ENCODE measurements at regions not wholly inside any gene's neighbourhood (a gene's known extent, or its start where the extent isn't known, plus 50 kb on each side); places are given as distances from the start of the nearest gene placed in this dataset.
"Not testable (repeated sequence)": the region's sequence is repeated elsewhere in the genome, so short reads cannot be mapped to it uniquely, and the experiment has no call there.

GRCh38 chr12:5269846-5270245, 162.1 kb upstream of the NTF3 start:
- Mint-ChIP-seq H3K27ac (no peak overlapping the region), H3K36me3 (no peaks in the 10 kb centered on the region), H3K4me1 (no peaks in the 10 kb centered on the region), H3K9me3 (no peaks in the 10 kb centered on the region), H3K4me3 (no peak overlapping the region), H3K27me3 (no peaks in the 10 kb centered on the region)
- no peak for ATAC-seq

DNA sequence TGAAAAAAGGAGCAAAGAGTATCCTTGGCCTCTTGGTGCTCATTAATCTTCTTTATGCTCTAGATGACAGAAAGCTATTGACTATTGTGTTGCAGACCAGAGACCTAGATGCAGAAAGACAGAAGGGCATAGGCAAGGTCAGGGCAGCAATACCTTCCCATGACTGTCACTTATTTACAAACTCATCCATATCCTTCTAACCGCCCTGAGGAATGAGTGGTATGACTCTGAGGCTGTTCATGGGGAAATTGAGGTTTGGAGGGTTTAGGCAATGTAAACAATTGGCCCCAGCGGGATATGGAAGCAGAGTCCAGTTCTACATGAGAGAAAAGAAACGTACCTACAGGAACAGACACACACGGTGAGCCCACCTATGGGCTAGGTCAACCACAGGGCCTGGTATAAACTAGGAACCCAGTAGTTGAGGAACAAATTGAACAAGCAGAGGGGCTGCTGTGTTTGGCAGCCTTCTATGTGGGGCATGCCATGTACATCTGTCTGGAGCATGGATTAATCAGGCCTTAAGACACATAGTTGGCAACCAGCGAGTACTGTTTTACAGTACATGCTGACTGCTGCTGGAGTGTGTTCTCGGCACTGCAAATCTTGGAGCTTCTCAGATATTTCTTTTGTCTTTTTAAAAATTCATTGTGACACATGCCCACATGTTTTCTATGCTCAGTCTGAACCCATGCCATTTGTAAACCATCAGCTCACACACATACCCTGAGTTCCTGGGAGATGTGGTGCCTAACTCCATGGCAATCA, 159.7 kb upstream of the NTF3 start:
- Mint-ChIP-seq H3K9me3 (no peaks in the 10 kb centered on the region), H3K36me3 (no peaks in the 10 kb centered on the region), H3K27ac (no peak overlapping the region), H3K4me1 (no peaks in the 10 kb centered on the region), H3K27me3 (no peaks in the 10 kb centered on the region), H3K4me3 (no peak overlapping the region)
- ATAC-seq = no peak

GRCh38 chr12:5273709-5274108, 158.2 kb upstream of the NTF3 start:
- Mint-ChIP-seq H3K4me3 (no peak overlapping the region), H3K9me3 (no peaks in the 10 kb centered on the region), H3K4me1 (no peaks in the 10 kb centered on the region), H3K27ac (no peak overlapping the region), H3K36me3 (no peaks in the 10 kb centered on the region), H3K27me3 (no peaks in the 10 kb centered on the region)
- no peak for ATAC-seq

DNA sequence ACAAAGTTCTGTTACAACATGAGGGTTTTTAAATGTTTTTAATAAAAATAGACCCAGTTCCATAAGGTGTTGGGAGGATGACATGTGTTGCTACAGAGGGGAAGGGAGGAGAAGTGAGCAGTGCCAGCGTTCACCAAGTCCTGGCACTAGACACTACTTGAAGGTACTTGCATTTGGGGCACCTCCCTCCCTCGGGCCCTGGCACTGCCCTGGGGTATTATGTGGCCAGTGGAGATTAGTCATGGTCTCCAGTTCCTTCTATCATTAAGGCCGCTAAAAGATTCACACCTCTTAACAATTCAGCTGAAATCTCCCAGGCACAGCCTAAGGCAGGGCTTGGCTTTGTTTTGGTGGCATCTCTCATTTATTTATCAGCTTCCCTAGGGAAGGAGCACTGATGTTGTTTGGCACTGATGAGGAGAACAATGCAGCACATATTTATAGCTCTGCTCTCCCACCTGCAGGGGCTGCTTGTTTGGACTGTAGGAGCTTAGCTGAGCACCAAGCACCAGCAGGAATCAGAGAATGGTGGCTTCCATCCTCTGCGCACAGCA, 155.5 kb upstream of the NTF3 start:
- H3K4me3 Mint-ChIP-seq = no peak overlapping the region

GRCh38 chr12:5280086-5280485, 151.8 kb upstream of the NTF3 start:
- H3K4me1 Mint-ChIP-seq = no peaks in the 10 kb centered on the region
- no peak for ATAC-seq
- peaks cover 3% of the 10 kb centered on the region for H3K9me3 Mint-ChIP-seq
- no peaks in the 10 kb centered on the region for H3K27me3 Mint-ChIP-seq
- H3K4me3 Mint-ChIP-seq = no peak overlapping the region
- H3K36me3 Mint-ChIP-seq = no peaks in the 10 kb centered on the region
- H3K27ac Mint-ChIP-seq = no peak overlapping the region

More for the DNA sequence above, 155.5 kb upstream of the NTF3 start:
- ATAC-seq = no peak
- no peaks in the 10 kb centered on the region for H3K4me1 Mint-ChIP-seq
- H3K27ac Mint-ChIP-seq = no peak overlapping the region
- no peaks in the 10 kb centered on the region for H3K9me3 Mint-ChIP-seq
- no peaks in the 10 kb centered on the region for H3K36me3 Mint-ChIP-seq
- H3K27me3 Mint-ChIP-seq = no peaks in the 10 kb centered on the region

DNA sequence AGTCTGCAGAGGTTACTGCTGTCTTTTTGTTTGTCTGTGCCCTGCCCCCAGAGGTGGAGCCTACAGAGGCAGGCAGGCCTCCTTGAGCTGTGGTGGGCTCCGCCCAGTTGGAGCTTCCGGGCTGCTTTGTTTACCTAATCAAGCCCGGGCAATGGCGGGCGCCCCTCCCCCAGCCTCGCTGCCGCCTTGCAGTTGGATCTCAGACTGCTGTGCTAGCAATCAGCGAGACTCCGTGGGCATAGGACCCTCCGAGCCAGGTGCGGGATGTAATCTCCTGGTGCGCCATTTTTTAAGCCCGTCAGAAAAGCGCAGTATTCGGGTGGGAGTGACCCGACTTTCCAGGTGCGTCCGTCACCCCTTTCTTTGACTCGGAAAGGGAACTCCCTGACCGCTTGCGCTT, 141.5 kb upstream of the NTF3 start:
- not testable (repeated sequence) for H3K27ac Mint-ChIP-seq, H3K9me3 Mint-ChIP-seq, H3K4me3 Mint-ChIP-seq, H3K4me1 Mint-ChIP-seq, ATAC-seq, H3K36me3 Mint-ChIP-seq
- H3K27me3 Mint-ChIP-seq = peaks cover 20% of the 10 kb centered on the region

- Mint-ChIP-seq H3K27ac (no peak overlapping the region), H3K27me3 (peaks cover 20% of the 10 kb centered on the region), H3K36me3 (no peaks in the 10 kb centered on the region), H3K9me3 (no peaks in the 10 kb centered on the region), H3K4me1 (no peaks in the 10 kb centered on the region), H3K4me3 (no peak overlapping the region)
- no peak for ATAC-seq
These were observed 139.3 kb upstream of the NTF3 start for GRCh38 chr12:5292651-5293050.

- Mint-ChIP-seq H3K36me3 (no peaks in the 10 kb centered on the region), H3K27me3 (peaks cover 20% of the 10 kb centered on the region), H3K4me3 (no peak overlapping the region), H3K4me1 (no peaks in the 10 kb centered on the region), H3K27ac (no peak overlapping the region), H3K9me3 (no peaks in the 10 kb centered on the region)
- ATAC-seq = no peak
These were observed 138.1 kb upstream of the NTF3 start for GRCh38 chr12:5293773-5294172.

DNA sequence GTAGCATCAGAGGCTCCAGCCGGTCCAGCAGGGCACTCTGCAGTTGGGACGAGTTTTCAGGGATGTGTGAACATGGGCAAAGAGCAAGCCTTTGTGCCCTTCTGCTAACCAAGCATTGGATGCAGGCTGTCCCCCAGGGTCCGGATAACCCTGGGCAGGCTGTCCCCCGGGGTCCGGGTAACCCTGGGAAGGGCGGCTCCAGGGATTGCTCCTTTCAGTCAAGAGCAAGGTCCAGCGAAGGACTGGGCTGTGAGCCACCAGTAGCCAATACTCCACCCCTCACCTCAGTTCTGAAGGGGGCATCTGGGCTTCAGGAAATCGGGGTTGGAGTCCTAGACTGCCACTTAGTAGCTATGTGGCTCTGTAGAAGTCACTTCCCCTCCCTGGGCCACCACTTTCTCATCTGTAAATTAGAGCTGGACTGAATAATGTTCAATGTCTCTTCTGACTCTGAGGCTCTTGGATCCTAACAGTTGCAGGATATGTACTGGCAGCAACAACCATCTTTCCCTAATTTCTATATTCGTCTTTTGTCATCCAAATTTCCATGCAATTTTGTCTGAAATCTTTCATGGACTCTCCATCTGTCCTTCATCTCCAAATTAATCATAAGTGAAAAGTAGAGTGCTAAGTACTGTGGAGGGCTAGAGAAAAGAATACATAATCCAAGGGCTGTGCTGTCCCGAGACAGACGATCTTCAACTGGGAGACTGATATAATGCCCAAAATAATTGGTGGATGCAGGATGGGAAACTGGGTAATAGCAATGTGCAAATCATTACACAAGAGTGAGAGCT, 137.4 kb upstream of the NTF3 start:
- peaks cover 20% of the 10 kb centered on the region for H3K27me3 Mint-ChIP-seq
- H3K4me3 Mint-ChIP-seq = no peak overlapping the region
- H3K27ac Mint-ChIP-seq = no peak overlapping the region
- H3K9me3 Mint-ChIP-seq = no peaks in the 10 kb centered on the region
- no peak for ATAC-seq
- H3K36me3 Mint-ChIP-seq = no peaks in the 10 kb centered on the region
- H3K4me1 Mint-ChIP-seq = no peaks in the 10 kb centered on the region

- Mint-ChIP-seq H3K4me1 (no peaks in the 10 kb centered on the region), H3K27me3 (peaks cover 20% of the 10 kb centered on the region), H3K4me3 (no peak overlapping the region), H3K9me3 (no peaks in the 10 kb centered on the region), H3K36me3 (no peaks in the 10 kb centered on the region), H3K27ac (no peak overlapping the region)
- ATAC-seq = no peak
These were observed 136.8 kb upstream of the NTF3 start for GRCh38 chr12:5295151-5295550.

- ATAC-seq = no peak
- no peaks in the 10 kb centered on the region for H3K4me1 Mint-ChIP-seq
- H3K27ac Mint-ChIP-seq = no peak overlapping the region
- H3K27me3 Mint-ChIP-seq = peaks cover 20% of the 10 kb centered on the region
- H3K4me3 Mint-ChIP-seq = no peak overlapping the region
- no peaks in the 10 kb centered on the region for H3K9me3 Mint-ChIP-seq
- H3K36me3 Mint-ChIP-seq = no peaks in the 10 kb centered on the region
These were observed 135.9 kb upstream of the NTF3 start for GRCh38 chr12:5295996-5296395.

DNA sequence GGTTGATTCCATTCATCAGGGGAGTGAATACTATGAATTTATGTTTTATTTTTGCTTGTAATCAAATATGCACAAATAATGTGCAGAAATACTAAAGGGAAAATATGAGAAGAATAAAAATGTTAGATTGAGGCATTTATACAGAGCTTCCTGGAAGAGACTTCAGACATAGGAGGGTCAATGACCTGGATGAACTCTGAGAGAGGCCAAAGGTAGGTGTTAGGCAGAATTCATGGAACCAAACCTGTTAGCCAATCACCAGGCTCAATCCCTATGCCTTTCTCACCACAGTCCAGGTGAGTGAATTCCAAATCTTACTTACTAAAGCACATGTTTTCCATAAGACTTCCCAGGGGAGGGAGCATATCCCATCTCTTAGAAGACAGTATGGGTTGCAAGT, 130.4 kb upstream of the NTF3 start:
- no peak overlapping the region for H3K4me3 Mint-ChIP-seq
- no peaks in the 10 kb centered on the region for H3K4me1 Mint-ChIP-seq
- H3K27ac Mint-ChIP-seq = no peak overlapping the region
- H3K36me3 Mint-ChIP-seq = no peaks in the 10 kb centered on the region
- H3K9me3 Mint-ChIP-seq = no peaks in the 10 kb centered on the region
- ATAC-seq = no peak
- H3K27me3 Mint-ChIP-seq = peaks cover 17% of the 10 kb centered on the region

DNA sequence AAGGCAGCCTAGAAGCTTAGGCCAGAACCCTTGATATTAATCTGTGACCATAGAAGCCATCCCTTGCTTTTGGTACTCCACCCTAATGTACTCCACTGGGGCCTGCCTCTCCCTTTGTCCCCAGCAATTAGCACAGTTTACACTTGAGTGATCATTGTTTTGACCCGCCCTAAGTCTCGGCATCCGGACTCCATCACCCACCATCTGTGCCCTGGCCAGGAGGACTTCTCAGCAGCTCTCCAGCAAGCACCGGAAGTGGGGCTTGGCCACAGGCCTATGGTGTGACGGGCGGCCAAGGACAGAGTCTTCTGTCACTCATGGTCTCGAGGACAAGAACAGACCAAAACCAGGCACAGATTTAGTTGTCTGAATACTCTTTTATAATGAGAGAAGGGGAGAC, 126.5 kb upstream of the NTF3 start:
- peaks cover 17% of the 10 kb centered on the region for H3K27me3 Mint-ChIP-seq
- no peak overlapping the region for H3K27ac Mint-ChIP-seq
- ATAC-seq = no peak
- H3K36me3 Mint-ChIP-seq = no peaks in the 10 kb centered on the region
- H3K9me3 Mint-ChIP-seq = no peaks in the 10 kb centered on the region
- no peak overlapping the region for H3K4me3 Mint-ChIP-seq
- no peaks in the 10 kb centered on the region for H3K4me1 Mint-ChIP-seq

- no peak overlapping the region for H3K4me3 Mint-ChIP-seq
- no peaks in the 10 kb centered on the region for H3K36me3 Mint-ChIP-seq
- no peak for ATAC-seq
- peaks cover 17% of the 10 kb centered on the region for H3K27me3 Mint-ChIP-seq
- H3K27ac Mint-ChIP-seq = no peak overlapping the region
- H3K4me1 Mint-ChIP-seq = no peaks in the 10 kb centered on the region
- H3K9me3 Mint-ChIP-seq = no peaks in the 10 kb centered on the region
These were observed 125.9 kb upstream of the NTF3 start for GRCh38 chr12:5305886-5306545.

DNA sequence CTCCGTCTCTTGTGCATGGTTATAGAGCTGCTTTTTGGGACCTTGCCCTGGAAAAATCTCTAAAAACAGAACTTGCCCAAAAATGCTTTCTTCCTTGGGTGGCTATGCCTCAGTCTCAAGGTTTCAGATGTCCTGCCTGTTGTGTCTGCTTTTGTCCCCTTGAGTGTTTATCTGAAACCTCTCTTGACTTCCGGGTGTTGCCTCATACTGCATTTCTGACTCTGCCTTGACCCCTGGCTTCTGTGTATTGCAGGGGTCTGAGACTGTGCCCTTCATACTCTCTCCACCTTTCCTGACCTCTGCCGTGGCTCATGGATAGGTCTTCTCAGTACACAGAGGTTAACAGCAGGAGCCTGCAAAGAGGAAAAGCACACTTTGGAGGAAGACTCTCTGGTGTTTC, 124.8 kb upstream of the NTF3 start:
- no peaks in the 10 kb centered on the region for H3K36me3 Mint-ChIP-seq
- H3K4me3 Mint-ChIP-seq = no peak overlapping the region
- no peak overlapping the region for H3K27ac Mint-ChIP-seq
- H3K9me3 Mint-ChIP-seq = no peaks in the 10 kb centered on the region
- ATAC-seq = no peak
- peaks cover 16% of the 10 kb centered on the region for H3K27me3 Mint-ChIP-seq
- no peaks in the 10 kb centered on the region for H3K4me1 Mint-ChIP-seq

Data from stimulated activated memory B cell treated with anti-CD40 and anti-IgM and Interleukin-4, amounts not matched to agents 10 μg/mL and 1 μg/mL and 100 μg/mL, for 72 hours (primary cell).